ENCODE measurements at regions not wholly inside any gene's neighbourhood (a gene's known extent, or its start where the extent isn't known, plus 50 kb on each side); places are given as distances from the start of the nearest gene placed in this dataset.

DNA sequence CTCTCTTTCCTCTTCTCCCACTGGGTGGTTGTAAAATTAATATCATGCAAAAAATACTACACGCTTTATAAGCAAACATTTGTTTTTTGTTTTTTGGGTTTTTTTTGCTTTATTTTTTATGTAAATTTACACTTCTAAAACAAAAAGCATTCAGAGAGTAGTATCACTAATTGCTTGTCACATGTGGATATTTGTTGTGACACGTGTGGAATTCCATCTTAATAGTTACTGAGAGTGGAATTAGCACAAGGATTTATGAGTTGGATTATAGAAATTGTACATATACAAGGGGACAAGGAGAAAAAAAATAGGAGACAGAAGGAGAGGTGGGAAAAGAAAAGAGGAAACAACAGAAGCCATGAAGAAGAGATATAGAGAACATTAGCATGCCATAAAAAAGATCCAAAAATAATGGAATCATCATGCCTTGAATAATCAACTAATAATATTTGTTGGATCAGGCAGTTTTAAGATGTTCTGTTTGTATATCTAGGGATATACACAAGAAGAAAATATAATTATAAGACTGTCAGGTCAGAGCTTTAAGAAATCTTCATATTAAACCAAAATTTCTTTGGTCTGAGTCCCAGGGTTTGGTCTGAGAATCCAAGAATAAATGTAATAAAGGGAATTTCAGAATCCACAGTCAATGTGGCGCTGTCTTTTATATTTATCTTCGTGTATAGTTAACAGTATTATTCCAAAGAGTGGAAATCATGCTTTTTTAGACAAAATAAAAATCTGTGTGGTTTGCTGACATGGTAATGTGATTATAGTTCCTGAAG is 98.5 kb upstream of the INTU start (continued):
- no peak for TF ChIP-seq ZNF592 (IDR thresholded peaks at IDR 0.05)

DNA sequence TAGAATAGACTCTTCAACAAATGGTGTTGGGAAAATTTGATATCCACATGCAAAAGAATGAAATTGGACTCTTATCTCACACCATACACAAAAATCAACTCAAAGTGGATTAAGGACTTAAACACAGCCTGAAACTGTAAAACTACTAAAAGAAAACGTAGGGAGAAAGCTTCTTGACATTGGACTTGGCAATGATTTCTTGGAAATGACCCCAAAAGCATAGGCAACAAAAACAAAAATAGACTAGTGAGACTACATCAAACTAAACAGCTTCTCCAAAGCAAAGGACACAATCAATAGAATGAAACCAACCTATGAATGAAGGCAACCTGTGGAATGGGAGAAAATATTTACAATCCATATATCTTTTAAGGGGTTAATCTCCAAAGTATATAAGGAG is 94.7 kb upstream of the INTU start:
- no peak overlapping the region for H3K9ac ChIP-seq (ENCODE audit: control insufficient read depth, insufficient read depth, low read length)
- no peaks in the 10 kb centered on the region for H3K9me3 ChIP-seq (replicated peaks; ENCODE audit: control insufficient read depth, insufficient read depth, low read length)
- WGBS (ENCODE audit: insufficient coverage, insufficient replicate concordance, low lambda C conversion rate, missing lambda C conversion rate): 0% methylated on average over 1 of the region's 1 CpG
- POLR2A ChIA-PET: no interaction called here
- H3K27me3 ChIP-seq (replicated peaks in 1 of 2; ENCODE audit: control insufficient read depth in 2 of 2, insufficient read depth in 2 of 2, low read length in 1 of 2): no peaks in the 10 kb centered on the region
- TF ChIP-seq SMC3 (IDR thresholded peaks at IDR 0.05; ENCODE audit: borderline replicate concordance, low read length) (no peak), MXI1 (IDR thresholded peaks at IDR 0.05; ENCODE audit: low read depth, low read length) (no peak), RELA (IDR thresholded peaks at IDR 0.05; ENCODE audit: borderline replicate concordance, partially characterized antibody) (no peak), ZNF274 (IDR thresholded peaks at IDR 0.05; ENCODE audit: insufficient read depth, insufficient read length) (no peak), BCL11A (IDR thresholded peaks at IDR 0.05; ENCODE audit: low read depth, low read length) (no peak), CHD1 (IDR thresholded peaks at IDR 0.05; ENCODE audit: low read depth, low read length) (no peak), CHD2 (IDR thresholded peaks at IDR 0.05; ENCODE audit: borderline replicate concordance, low read depth, low read length) (no peak), ZBTB40 (IDR thresholded peaks at IDR 0.05; ENCODE audit: borderline replicate concordance) (no peak), ZNF384 (IDR thresholded peaks at IDR 0.05; ENCODE audit: borderline replicate concordance, low read depth, low read length) (no peak)
- TF ChIP-seq, protein P1, sequence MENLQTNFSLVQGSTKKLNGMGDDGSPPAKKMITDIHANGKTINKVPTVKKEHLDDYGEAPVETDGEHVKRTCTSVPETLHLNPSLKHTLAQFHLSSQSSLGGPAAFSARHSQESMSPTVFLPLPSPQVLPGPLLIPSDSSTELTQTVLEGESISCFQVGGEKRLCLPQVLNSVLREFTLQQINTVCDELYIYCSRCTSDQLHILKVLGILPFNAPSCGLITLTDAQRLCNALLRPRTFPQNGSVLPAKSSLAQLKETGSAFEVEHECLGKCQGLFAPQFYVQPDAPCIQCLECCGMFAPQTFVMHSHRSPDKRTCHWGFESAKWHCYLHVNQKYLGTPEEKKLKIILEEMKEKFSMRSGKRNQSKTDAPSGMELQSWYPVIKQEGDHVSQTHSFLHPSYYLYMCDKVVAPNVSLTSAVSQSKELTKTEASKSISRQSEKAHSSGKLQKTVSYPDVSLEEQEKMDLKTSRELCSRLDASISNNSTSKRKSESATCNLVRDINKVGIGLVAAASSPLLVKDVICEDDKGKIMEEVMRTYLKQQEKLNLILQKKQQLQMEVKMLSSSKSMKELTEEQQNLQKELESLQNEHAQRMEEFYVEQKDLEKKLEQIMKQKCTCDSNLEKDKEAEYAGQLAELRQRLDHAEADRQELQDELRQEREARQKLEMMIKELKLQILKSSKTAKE (IDR thresholded peaks at IDR 0.05; ENCODE audit: low read depth, poor library complexity, severe bottlenecking): no peak
- FAIRE-seq (no peak), ATAC-seq (no peak), DNase-seq (ENCODE audit: low read depth, low spot score) (no peak)
- no peaks in the 10 kb centered on the region for H4K20me1 ChIP-seq (ENCODE audit: control insufficient read depth, insufficient read depth)
- in situ Hi-C loops (cut with MboI): no loop called here
- no peak overlapping the region for H2AFZ ChIP-seq (ENCODE audit: control insufficient read depth, low read depth, low read length)
- SMC1A ChIA-PET (ENCODE audit: uncharacterized antibody, unreplicated experiment): no interaction called here
- H3K4me2 ChIP-seq (ENCODE audit: control insufficient read depth, insufficient read depth): no peak overlapping the region
- intact Hi-C loops (cut with micrococcal nuclease; ENCODE audit: unreplicated experiment): loop anchor here (5.0 kb wide), 1 partner anchor 194 kb away; the partner anchor contains the start of gene SLC25A31
- H3K79me2 ChIP-seq (ENCODE audit: control insufficient read depth, insufficient read depth, low read length): no peaks in the 10 kb centered on the region
- RAD21 ChIA-PET (ENCODE audit: unreplicated experiment): no interaction called here
- no peak overlapping the region for H3K27ac ChIP-seq (ENCODE audit: control insufficient read depth, insufficient read depth)
- H3K36me3 ChIP-seq (ENCODE audit: control insufficient read depth in 2 of 2, insufficient read depth in 2 of 2, low read length in 1 of 2): no peaks in the 10 kb centered on the region
- H3K4me1 ChIP-seq (ENCODE audit: control insufficient read depth, insufficient read depth, low read length): no peaks in the 10 kb centered on the region
- H3K4me3 ChIP-seq: no peak overlapping the region
- no TSS peak for BruUV-seq (replicated peaks)
- CTCF ChIA-PET: interaction anchor here (1.0 to 1.1 kb wide), 3 partner anchors 12 to 513 kb away, joined by 3 read pairs; no protein-coding TSS in a partner anchor
